IMR-90 (cell line): ENCODE measurements at regions not wholly inside any gene's neighbourhood (a gene's known extent, or its start where the extent isn't known, plus 50 kb on each side); places are given as distances from the start of the nearest gene placed in this dataset.

ENCODE experiments used
- ATAC-seq: fragments of 200-7000 bp; cut with Tn5 transposase; 2 replicates; pipeline ENCODE4 v1.9.1; 2020; ENCODE audit warnings: low read depth, mild to moderate bottlenecking, moderate library complexity
- BruUV-seq: library from RNA; stranded (reverse); fragments of 400-500 nt; replicated peaks from 2 replicates; lab custom pipeline; 2021; lab: Mats Ljungman, UMichigan
- CTCF ChIA-PET: fragments of 300-600 bp; formaldehyde crosslinking; extraction: SDS; loops from one replicate; lab custom pipeline; 2021; ENCODE audit warnings: antibody characterized with exemption; lab: Yijun Ruan, JAX
- POLR2A ChIA-PET: fragments of 300-600 bp; sonication (Branson Sonifier 250); formaldehyde crosslinking; loops from one replicate; lab custom pipeline; 2022; ENCODE audit warnings: antibody characterized with exemption; ENCODE audit not compliant: unreplicated experiment; lab: Charles Lee
- DNase-seq: peaks from one replicate; pipeline ENCODE4 v3.0.0; 2013
- H2AFZ ChIP-seq: replicated peaks from 2 replicates; pipeline ENCODE3; 2013; ENCODE audit warnings: low read length, mild to moderate bottlenecking; ENCODE audit not compliant: poor library complexity
- H2AK5ac ChIP-seq: 2 replicates; pipeline ENCODE4 v1.6.1; 2013; ENCODE audit warnings: low read depth, low read length, inconsistent platforms
- H2AK9ac ChIP-seq: replicated peaks from 2 replicates; pipeline ENCODE3; 2013; ENCODE audit warnings: mild to moderate bottlenecking, low read depth, low read length, moderate library complexity; ENCODE audit not compliant: poor library complexity
- H2BK120ac ChIP-seq: 2 replicates; pipeline ENCODE4 v1.6.1; 2013; ENCODE audit warnings: low read depth, low read length, inconsistent platforms
- H2BK15ac ChIP-seq: 3 replicates; pipeline ENCODE4 v1.6.1; 2013; ENCODE audit warnings: low read depth, low read length, inconsistent platforms
- H2BK20ac ChIP-seq: 2 replicates; pipeline ENCODE4 v1.6.1; 2013; ENCODE audit warnings: low read depth, mild to moderate bottlenecking, inconsistent platforms, low read length, moderate library complexity
- H2BK5ac ChIP-seq: 2 replicates; pipeline ENCODE4 v1.6.1; 2013; ENCODE audit warnings: mild to moderate bottlenecking, low read depth, low read length, inconsistent platforms; ENCODE audit not compliant: poor library complexity, severe bottlenecking
- H3K14ac ChIP-seq: replicated peaks from 2 replicates; pipeline ENCODE4 v1.6.1; 2013; ENCODE audit warnings: low read depth, low read length, inconsistent platforms
- H3K18ac ChIP-seq: 2 replicates; pipeline ENCODE4 v1.6.1; 2013; ENCODE audit warnings: low read depth, low read length, control low read depth
- H3K23ac ChIP-seq: 2 replicates; pipeline ENCODE4 v1.6.1; 2013; ENCODE audit warnings: low read depth, low read length, inconsistent platforms
- H3K27ac ChIP-seq: 2 replicates; pipeline ENCODE4 v1.5.1; 2013; ENCODE audit warnings: mild to moderate bottlenecking, control low read depth, low read length; ENCODE audit not compliant: insufficient read depth
- H3K27me3 ChIP-seq: 2 replicates; pipeline ENCODE4 v1.6.1; 2013; ENCODE audit warnings: low read length; ENCODE audit not compliant: control insufficient read depth, insufficient read depth
- H3K36me3 ChIP-seq: 2 replicates; pipeline ENCODE4 v1.6.1; 2013; ENCODE audit warnings: low read length, mixed read lengths; ENCODE audit not compliant: control insufficient read depth, insufficient read depth
- H3K4ac ChIP-seq: 2 replicates; pipeline ENCODE4 v1.6.1; 2013; ENCODE audit warnings: low read depth, low read length, inconsistent platforms
- H3K4me1 ChIP-seq: 2 replicates; pipeline ENCODE4 v1.6.1; 2013; ENCODE audit warnings: low read length, mixed read lengths; ENCODE audit not compliant: control insufficient read depth, insufficient read depth
- H3K4me2 ChIP-seq: 2 replicates; pipeline ENCODE4 v1.6.1; 2013; ENCODE audit warnings: low read depth, mild to moderate bottlenecking, control low read depth, low read length, moderate library complexity
- H3K4me3 ChIP-seq: 2 replicates; pipeline ENCODE4 v1.5.1; 2013; ENCODE audit warnings: low read depth, mild to moderate bottlenecking, control low read depth, low read length, moderate library complexity; ENCODE audit not compliant: insufficient read depth
- H3K56ac ChIP-seq: 2 replicates; pipeline ENCODE4 v1.6.1; 2013; ENCODE audit warnings: low read length, inconsistent platforms; ENCODE audit not compliant: insufficient read depth; ENCODE audit errors: extremely low read depth
- H3K79me1 ChIP-seq, 2 experiments: 2 replicates each; pipeline ENCODE4 v1.6.1; 2013; ENCODE audit warnings: low read length in 2 of 2, inconsistent platforms in 1 of 2, low read depth in 1 of 2
- H3K9ac ChIP-seq: 2 replicates; pipeline ENCODE4 v1.6.1; 2013; ENCODE audit warnings: low read depth, low read length, control low read depth
- H3K9me1 ChIP-seq: 2 replicates; pipeline ENCODE4 v1.6.1; 2013; ENCODE audit warnings: low read length, inconsistent platforms; ENCODE audit not compliant: insufficient read depth
- H3K9me3 ChIP-seq: 2 replicates; pipeline ENCODE4 v1.6.1; 2013; ENCODE audit warnings: low read length; ENCODE audit not compliant: control insufficient read depth, insufficient read depth
- H4K20me1 ChIP-seq: 2 replicates; pipeline ENCODE4 v1.6.1; 2013; ENCODE audit warnings: low read length, inconsistent platforms; ENCODE audit not compliant: insufficient read depth
- H4K5ac ChIP-seq: 2 replicates; pipeline ENCODE4 v1.6.1; 2013; ENCODE audit warnings: mild to moderate bottlenecking, low read depth, low read length, control low read depth
- H4K8ac ChIP-seq, 2 experiments: 2 replicates each; pipeline ENCODE4 v1.6.1; 2013; ENCODE audit warnings: low read depth in 2 of 2, low read length in 2 of 2, control low read depth in 1 of 2, inconsistent platforms in 1 of 2
- H4K91ac ChIP-seq: 2 replicates; pipeline ENCODE4 v1.6.1; 2013; ENCODE audit warnings: low read depth, low read length, inconsistent platforms; ENCODE audit not compliant: insufficient read depth
- CHD1 ChIP-seq: IDR thresholded peaks from 2 replicates; pipeline ENCODE4 v1.6.1; 2012; ENCODE audit warnings: low read depth, low read length, improper control_type of control experiment
- FOS ChIP-seq: fragments of 150-350 bp; IDR thresholded peaks from 2 replicates; pipeline ENCODE4 v1.6.1; 2016; ENCODE audit warnings: low read depth, low read length
- MAFK ChIP-seq: IDR thresholded peaks from 2 replicates; pipeline ENCODE4 v1.6.1; 2012; ENCODE audit warnings: low read depth, low read length, improper control_type of control experiment
- MXI1 ChIP-seq: IDR thresholded peaks from 2 replicates; pipeline ENCODE4 v1.6.1; 2012; ENCODE audit warnings: low read depth, mild to moderate bottlenecking, low read length, moderate library complexity, borderline replicate concordance
- NFE2L2 ChIP-seq: fragments of 150-350 bp; IDR thresholded peaks from 2 replicates; pipeline ENCODE4 v1.6.1; 2016; ENCODE audit warnings: low read depth, mild to moderate bottlenecking, low read length
- RFX5 ChIP-seq: IDR thresholded peaks from 2 replicates; pipeline ENCODE4 v1.8.0; 2012; ENCODE audit warnings: low read depth, mild to moderate bottlenecking, low read length, moderate library complexity
- USF2 ChIP-seq: fragments of 150-350 bp; IDR thresholded peaks from 2 replicates; pipeline ENCODE4 v1.6.1; 2017; ENCODE audit warnings: mild to moderate bottlenecking, antibody characterized with exemption, low read length, low read depth
- WGBS, 2 experiments: methylation state at CpG; one replicate each; pipeline versions ENCODE4 v1.1.5 to v1.1.7; 2013; ENCODE audit warnings: missing lambda C conversion rate in 2 of 2; ENCODE audit not compliant: insufficient read length in 1 of 2; ENCODE audit errors: extremely low coverage in 2 of 2; 5-methylcytosine and 5-hydroxymethylcytosine counted together
- dilution Hi-C: fragments of 300-500 bp; cut with HindIII; formaldehyde crosslinking; loops from one replicate; pipeline ENCODE4 v1.14.3; 2018; ENCODE audit warnings: low sequenced_read_pairs; ENCODE audit not compliant: unreplicated experiment
- in situ Hi-C: fragments of 300-500 bp; cut with MboI; formaldehyde crosslinking; loops from 3 replicates; pipeline ENCODE4 v1.14.3; 2019; ENCODE audit warnings: low sequenced_read_pairs, inconsistent platforms, mixed read lengths
- intact Hi-C: fragments of 100-400 bp; cut with micrococcal nuclease; formaldehyde crosslinking; loops from 2 replicates; pipeline ENCODE4 v1.10.0; 2022
- TF ChIP-seq, protein P1 (sequence below): conservative IDR thresholded peaks from 2 replicates; pipeline ENCODE4 v1.5.1; 2012; ENCODE audit warnings: mild to moderate bottlenecking, low read depth, low read length, improper control_type of control experiment

DNA sequence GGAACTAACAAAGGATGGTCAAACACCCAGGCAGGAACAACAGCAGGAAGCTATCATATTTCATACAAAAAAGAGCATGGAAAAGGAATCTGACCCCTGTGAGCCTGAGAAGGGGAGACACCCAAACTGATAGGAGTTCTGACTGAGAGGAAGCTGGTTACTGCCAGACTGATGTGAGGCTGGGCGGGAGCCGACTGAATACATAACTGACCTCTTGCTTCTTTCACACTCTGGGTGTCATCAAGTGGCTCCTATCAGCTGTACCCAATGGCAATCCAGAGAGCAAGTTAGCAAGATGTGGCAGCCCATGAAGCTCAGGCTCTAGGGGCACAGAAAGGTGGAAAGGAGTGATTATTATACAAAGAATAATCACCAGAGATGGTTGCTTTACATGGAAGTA lies 795.1 kb upstream of the HS3ST5 start:
- no peak for ATAC-seq
- Histone ChIP-seq H3K56ac (no peak overlapping the region), H3K27ac (no peak overlapping the region), H2BK120ac (no peak overlapping the region), H3K4me1 (no peaks in the 10 kb centered on the region), H3K9me3 (peaks cover 7% of the 10 kb centered on the region; the same call in 1 of the 2 replicates), H3K4me3 (no peak overlapping the region), H3K14ac (no peak overlapping the region), H3K23ac (no peak overlapping the region), H3K9ac (no peak overlapping the region), H2AFZ (no peak overlapping the region), H4K8ac (no peak overlapping the region), H3K18ac (no peak overlapping the region), H3K4me2 (no peak overlapping the region), H2BK15ac (no peak overlapping the region), H3K79me1 (no peaks in the 10 kb centered on the region), H4K5ac (no peak overlapping the region), H3K4ac (no peak overlapping the region), H4K91ac (no peak overlapping the region), H3K27me3 (no peaks in the 10 kb centered on the region), H4K20me1 (no peaks in the 10 kb centered on the region), H2AK9ac (no peak overlapping the region), H3K36me3 (no peaks in the 10 kb centered on the region), H2BK5ac (no peak overlapping the region), H2AK5ac (no peak overlapping the region), H3K9me1 (no peaks in the 10 kb centered on the region), H2BK20ac (no peak overlapping the region)
- no TSS peak for BruUV-seq
- ChIA-PET CTCF (no interaction called here), POLR2A (no interaction called here)
- TF ChIP-seq MXI1 = no peak
- TF ChIP-seq FOS = no peak
- TF ChIP-seq USF2 = no peak
- TF ChIP-seq RFX5 = no peak
- TF ChIP-seq, protein P1, sequence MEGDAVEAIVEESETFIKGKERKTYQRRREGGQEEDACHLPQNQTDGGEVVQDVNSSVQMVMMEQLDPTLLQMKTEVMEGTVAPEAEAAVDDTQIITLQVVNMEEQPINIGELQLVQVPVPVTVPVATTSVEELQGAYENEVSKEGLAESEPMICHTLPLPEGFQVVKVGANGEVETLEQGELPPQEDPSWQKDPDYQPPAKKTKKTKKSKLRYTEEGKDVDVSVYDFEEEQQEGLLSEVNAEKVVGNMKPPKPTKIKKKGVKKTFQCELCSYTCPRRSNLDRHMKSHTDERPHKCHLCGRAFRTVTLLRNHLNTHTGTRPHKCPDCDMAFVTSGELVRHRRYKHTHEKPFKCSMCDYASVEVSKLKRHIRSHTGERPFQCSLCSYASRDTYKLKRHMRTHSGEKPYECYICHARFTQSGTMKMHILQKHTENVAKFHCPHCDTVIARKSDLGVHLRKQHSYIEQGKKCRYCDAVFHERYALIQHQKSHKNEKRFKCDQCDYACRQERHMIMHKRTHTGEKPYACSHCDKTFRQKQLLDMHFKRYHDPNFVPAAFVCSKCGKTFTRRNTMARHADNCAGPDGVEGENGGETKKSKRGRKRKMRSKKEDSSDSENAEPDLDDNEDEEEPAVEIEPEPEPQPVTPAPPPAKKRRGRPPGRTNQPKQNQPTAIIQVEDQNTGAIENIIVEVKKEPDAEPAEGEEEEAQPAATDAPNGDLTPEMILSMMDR = no peak
- no peak for TF ChIP-seq CHD1
- TF ChIP-seq NFE2L2 = no peak
- TF ChIP-seq MAFK = no peak
- in situ Hi-C loops (no loop called here), intact Hi-C loops (no loop called here), dilution Hi-C loops (no loop called here)
- DNase-seq = no peak
- no CpG with 5 or more reads among the region's 2 CpGs for WGBS, 2 experiments
